OCI-LY7 (cell line): ENCODE measurements at regions not wholly inside any gene's neighbourhood (a gene's known extent, or its start where the extent isn't known, plus 50 kb on each side); places are given as distances from the start of the nearest gene placed in this dataset.

Experiments used
- BruUV-seq: library from RNA; stranded (reverse); fragments of 400-500 nt; replicated peaks from 2 replicates; lab custom pipeline; 2021; lab: Mats Ljungman, UMichigan
- CTCF ChIA-PET: fragments of 300-600 bp; sonication (Branson Sonifier 250); formaldehyde crosslinking; loops from one replicate; lab custom pipeline; 2022; ENCODE audit warnings: antibody characterized with exemption; ENCODE audit not compliant: unreplicated experiment; lab: Charles Lee
- POLR2A ChIA-PET: fragments of 300-600 bp; sonication (Branson Sonifier 250); formaldehyde crosslinking; loops from one replicate; lab custom pipeline; 2022; ENCODE audit warnings: antibody characterized with exemption; lab: Charles Lee
- DNase-seq: peaks from one replicate; pipeline ENCODE4 v3.0.0-alpha.2; 2015; ENCODE audit warnings: low spot score
- H2AFZ ChIP-seq: fragments of 200-600 bp; sonication (generic), shearing (Covaris generic); 2 replicates; pipeline ENCODE4 v1.6.1; 2014; ENCODE audit warnings: mild to moderate bottlenecking, antibody characterized with exemption, low read length, moderate library complexity
- H3K27ac ChIP-seq: fragments of 200-600 bp; sonication (generic); 2 replicates; pipeline ENCODE4 v1.5.1; 2014; ENCODE audit warnings: mixed run types, low read depth, mild to moderate bottlenecking, moderate library complexity, low read length, inconsistent platforms; ENCODE audit not compliant: poor library complexity, severe bottlenecking
- H3K36me3 ChIP-seq: fragments of 200-600 bp; sonication (generic); 2 replicates; pipeline ENCODE4 v1.6.1; 2014; ENCODE audit warnings: mild to moderate bottlenecking, antibody characterized with exemption, low read length, moderate library complexity, mixed read lengths; ENCODE audit not compliant: insufficient read depth
- H3K4me1 ChIP-seq: fragments of 200-600 bp; sonication (generic); 2 replicates; pipeline ENCODE4 v1.5.1; 2014; ENCODE audit warnings: mild to moderate bottlenecking, low read length; ENCODE audit not compliant: insufficient read depth, poor library complexity, severe bottlenecking
- H3K4me2 ChIP-seq: fragments of 200-600 bp; sonication (generic); 2 replicates; pipeline ENCODE4 v1.6.1; 2014; ENCODE audit warnings: mild to moderate bottlenecking, low read length
- H3K4me3 ChIP-seq: fragments of 200-600 bp; sonication (generic); 2 replicates; pipeline ENCODE4 v1.5.1; 2014; ENCODE audit warnings: mild to moderate bottlenecking, low read depth, low read length; ENCODE audit not compliant: poor library complexity, severe bottlenecking
- H3K79me2 ChIP-seq: fragments of 200-600 bp; sonication (generic); 2 replicates; pipeline ENCODE4 v1.6.1; 2016; ENCODE audit warnings: low read depth, mild to moderate bottlenecking, low read length, moderate library complexity, mixed read lengths; ENCODE audit not compliant: insufficient read depth
- H3K9me2 ChIP-seq: fragments of 200-600 bp; sonication (generic); 2 replicates; pipeline ENCODE4 v1.6.1; 2016; ENCODE audit warnings: mild to moderate bottlenecking, low read length, mixed read lengths; ENCODE audit not compliant: insufficient read depth
- H3K9me3 ChIP-seq: fragments of 200-600 bp; sonication (generic); 2 replicates; pipeline ENCODE4 v1.6.1; 2014; ENCODE audit warnings: mild to moderate bottlenecking, mixed run types, low read length, mixed read lengths
- H4K20me1 ChIP-seq: fragments of 200-600 bp; sonication (generic); 2 replicates; pipeline ENCODE4 v1.6.1; 2014; ENCODE audit warnings: mild to moderate bottlenecking, antibody characterized with exemption, low read length, moderate library complexity, mixed read lengths; ENCODE audit not compliant: insufficient read depth
- EZH2phosphoT487 ChIP-seq: fragments of 200-600 bp; sonication (generic); IDR thresholded peaks from 2 replicates; pipeline ENCODE4 v1.6.1; 2018; ENCODE audit warnings: low read depth, borderline replicate concordance, mild to moderate bottlenecking, mixed run types, antibody characterized with exemption, low read length, moderate library complexity, mixed read lengths
- intact Hi-C: fragments of 100-400 bp; cut with micrococcal nuclease; formaldehyde crosslinking; loops from one replicate; pipeline ENCODE4 v1.10.0; 2022; ENCODE audit not compliant: unreplicated experiment
- TF ChIP-seq, protein P1 (sequence below): fragments of 200-600 bp; sonication (generic); conservative IDR thresholded peaks from 2 replicates; pipeline ENCODE4 v1.5.1; 2014; ENCODE audit warnings: mild to moderate bottlenecking, antibody characterized with exemption, low read length, moderate library complexity, mixed read lengths

DNA sequence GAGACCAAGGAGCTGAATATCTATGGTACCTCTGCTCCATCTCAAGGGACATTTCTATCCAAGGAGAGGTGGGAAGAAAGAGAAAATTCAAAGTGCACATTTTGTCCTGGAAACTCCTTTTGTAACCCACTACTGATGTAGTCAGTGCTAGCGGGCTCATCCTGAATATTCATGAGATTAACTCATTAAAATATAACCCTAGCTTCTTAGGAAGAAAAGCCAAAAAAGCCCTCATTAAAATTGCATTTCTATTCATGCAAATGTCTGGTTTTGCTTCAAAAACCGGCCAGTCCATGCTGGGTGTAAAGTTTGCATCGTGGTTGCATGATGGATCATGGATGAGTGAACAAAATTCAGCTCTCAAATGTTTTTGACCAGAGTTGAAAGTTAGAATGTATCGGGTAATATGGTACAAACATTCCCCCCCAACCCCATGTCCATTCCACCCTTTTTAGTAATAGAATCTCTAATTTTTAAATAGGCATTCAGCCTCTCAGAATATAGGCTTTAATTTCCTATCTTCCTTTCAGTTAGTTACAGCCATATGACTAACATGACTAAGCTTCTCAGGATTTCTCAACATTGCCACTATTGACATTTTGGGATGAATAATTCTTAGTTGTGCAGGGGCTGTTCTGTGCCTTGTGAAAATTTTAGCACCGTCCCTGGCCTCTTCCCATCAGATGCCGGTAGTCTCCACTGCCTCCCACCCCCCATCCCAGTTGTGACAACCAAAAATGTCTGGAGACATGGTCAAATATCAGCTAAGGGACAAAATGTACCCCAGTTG is 104.2 kb upstream of the RND3 start:
- DNase-seq, result no peak
- no peak overlapping the region for H3K4me3 ChIP-seq
- intact Hi-C loops, result no loop called here
- H3K36me3 ChIP-seq, result no peaks in the 10 kb centered on the region
- no peak overlapping the region for H2AFZ ChIP-seq
- POLR2A ChIA-PET, result interaction anchor here (0.6 kb wide), 1 partner anchor 187 kb away, joined by 11 read pairs; no protein-coding TSS in a partner anchor
- H3K4me2 ChIP-seq, result no peak overlapping the region
- H3K9me2 ChIP-seq, result no peaks in the 10 kb centered on the region
- CTCF ChIA-PET, result no interaction called here
- no peaks in the 10 kb centered on the region for H3K9me3 ChIP-seq
- no peaks in the 10 kb centered on the region for H3K79me2 ChIP-seq
- BruUV-seq, result no TSS peak
- H3K27ac ChIP-seq, result no peak overlapping the region
- H3K4me1 ChIP-seq, result no peaks in the 10 kb centered on the region
- TF ChIP-seq, protein P1, sequence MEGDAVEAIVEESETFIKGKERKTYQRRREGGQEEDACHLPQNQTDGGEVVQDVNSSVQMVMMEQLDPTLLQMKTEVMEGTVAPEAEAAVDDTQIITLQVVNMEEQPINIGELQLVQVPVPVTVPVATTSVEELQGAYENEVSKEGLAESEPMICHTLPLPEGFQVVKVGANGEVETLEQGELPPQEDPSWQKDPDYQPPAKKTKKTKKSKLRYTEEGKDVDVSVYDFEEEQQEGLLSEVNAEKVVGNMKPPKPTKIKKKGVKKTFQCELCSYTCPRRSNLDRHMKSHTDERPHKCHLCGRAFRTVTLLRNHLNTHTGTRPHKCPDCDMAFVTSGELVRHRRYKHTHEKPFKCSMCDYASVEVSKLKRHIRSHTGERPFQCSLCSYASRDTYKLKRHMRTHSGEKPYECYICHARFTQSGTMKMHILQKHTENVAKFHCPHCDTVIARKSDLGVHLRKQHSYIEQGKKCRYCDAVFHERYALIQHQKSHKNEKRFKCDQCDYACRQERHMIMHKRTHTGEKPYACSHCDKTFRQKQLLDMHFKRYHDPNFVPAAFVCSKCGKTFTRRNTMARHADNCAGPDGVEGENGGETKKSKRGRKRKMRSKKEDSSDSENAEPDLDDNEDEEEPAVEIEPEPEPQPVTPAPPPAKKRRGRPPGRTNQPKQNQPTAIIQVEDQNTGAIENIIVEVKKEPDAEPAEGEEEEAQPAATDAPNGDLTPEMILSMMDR, result no peak
- TF ChIP-seq EZH2phosphoT487, result no peak
- no peaks in the 10 kb centered on the region for H4K20me1 ChIP-seq

DNA sequence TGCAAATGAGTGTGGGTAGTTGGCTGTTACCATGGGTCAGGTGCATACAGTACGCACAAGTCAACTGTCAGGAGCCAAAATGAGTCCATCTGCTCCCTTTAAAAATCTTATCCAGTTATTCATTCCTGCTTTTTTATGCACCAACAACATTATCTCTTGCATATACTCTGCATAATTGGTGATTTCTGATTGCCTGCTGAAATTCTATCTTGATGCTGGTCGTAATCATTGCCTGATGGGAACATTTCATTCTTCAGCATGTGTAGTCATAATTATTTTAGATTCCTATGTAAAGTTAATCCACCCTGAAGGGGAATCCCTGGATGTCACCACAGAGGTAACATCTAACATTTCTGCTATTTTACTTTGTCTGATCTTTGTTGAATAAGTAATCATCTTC is 102.2 kb upstream of the RND3 start:
- H3K27ac ChIP-seq, result no peak overlapping the region
- no peaks in the 10 kb centered on the region for H3K4me1 ChIP-seq
- no peaks in the 10 kb centered on the region for H4K20me1 ChIP-seq
- H3K36me3 ChIP-seq, result no peaks in the 10 kb centered on the region
- no peak for TF ChIP-seq EZH2phosphoT487
- TF ChIP-seq, protein P1, result no peak
- no peaks in the 10 kb centered on the region for H3K9me2 ChIP-seq
- no peaks in the 10 kb centered on the region for H3K79me2 ChIP-seq
- no peak for DNase-seq
- ChIA-PET CTCF (no interaction called here), POLR2A (no interaction called here)
- BruUV-seq, result no TSS peak
- H2AFZ ChIP-seq, result no peak overlapping the region
- H3K4me3 ChIP-seq, result no peak overlapping the region
- no peak overlapping the region for H3K4me2 ChIP-seq
- intact Hi-C loops, result no loop called here
- H3K9me3 ChIP-seq, result no peaks in the 10 kb centered on the region

DNA sequence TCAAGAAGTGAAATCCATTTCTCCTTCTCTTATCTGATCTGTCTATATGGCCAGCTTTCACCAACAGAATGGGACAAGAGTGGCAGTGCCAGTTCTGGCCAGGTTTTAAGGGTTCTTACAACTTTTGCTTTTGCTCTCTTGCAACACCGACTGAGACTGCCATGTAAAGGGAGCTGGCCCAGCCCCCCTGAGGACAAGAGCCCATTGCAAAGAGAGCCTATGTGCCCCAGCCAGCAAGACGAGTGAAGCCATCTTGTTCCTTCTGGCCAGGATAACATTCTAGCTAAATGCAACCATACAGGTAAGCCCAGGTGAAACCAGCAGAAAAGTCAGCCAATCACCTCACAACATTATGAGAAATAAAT is 101.0 kb upstream of the RND3 start:
- TF ChIP-seq, protein P1, result no peak
- TF ChIP-seq EZH2phosphoT487, result no peak
- no peak for DNase-seq
- POLR2A ChIA-PET, result no interaction called here
- Histone ChIP-seq H3K9me2 (no peaks in the 10 kb centered on the region), H4K20me1 (no peaks in the 10 kb centered on the region), H3K9me3 (no peaks in the 10 kb centered on the region), H3K4me2 (no peak overlapping the region), H3K79me2 (no peaks in the 10 kb centered on the region), H3K4me3 (no peak overlapping the region), H3K4me1 (no peaks in the 10 kb centered on the region), H2AFZ (no peak overlapping the region), H3K36me3 (no peaks in the 10 kb centered on the region), H3K27ac (no peak overlapping the region)
- CTCF ChIA-PET, result no interaction called here
- intact Hi-C loops, result no loop called here
- BruUV-seq, result no TSS peak
